Mammary epithelial cell (primary cell): ENCODE measurements at regions not wholly inside any gene's neighbourhood (a gene's known extent, or its start where the extent isn't known, plus 50 kb on each side); places are given as distances from the start of the nearest gene placed in this dataset.

Source experiments
- EZH2 ChIP-seq: IDR thresholded peaks from 2 replicates; pipeline ENCODE4 v1.6.1; 2012; ENCODE audit warnings: low read length, inconsistent platforms, borderline replicate concordance
- TF ChIP-seq, protein P1 (sequence below), 2 donors: IDR thresholded peaks in 1 of 2; conservative IDR thresholded peaks in 1 of 2; 2 replicates each; pipeline ENCODE4 v1.5.1; 2011 to 2012; ENCODE audit warnings: inconsistent platforms in 2 of 2, low read length in 2 of 2, mild to moderate bottlenecking in 2 of 2, control low read depth in 1 of 2, low read depth in 1 of 2; ENCODE audit not compliant: insufficient read depth in 1 of 2; ENCODE audit errors: extremely low read depth in 1 of 2

- TF ChIP-seq, protein P1, sequence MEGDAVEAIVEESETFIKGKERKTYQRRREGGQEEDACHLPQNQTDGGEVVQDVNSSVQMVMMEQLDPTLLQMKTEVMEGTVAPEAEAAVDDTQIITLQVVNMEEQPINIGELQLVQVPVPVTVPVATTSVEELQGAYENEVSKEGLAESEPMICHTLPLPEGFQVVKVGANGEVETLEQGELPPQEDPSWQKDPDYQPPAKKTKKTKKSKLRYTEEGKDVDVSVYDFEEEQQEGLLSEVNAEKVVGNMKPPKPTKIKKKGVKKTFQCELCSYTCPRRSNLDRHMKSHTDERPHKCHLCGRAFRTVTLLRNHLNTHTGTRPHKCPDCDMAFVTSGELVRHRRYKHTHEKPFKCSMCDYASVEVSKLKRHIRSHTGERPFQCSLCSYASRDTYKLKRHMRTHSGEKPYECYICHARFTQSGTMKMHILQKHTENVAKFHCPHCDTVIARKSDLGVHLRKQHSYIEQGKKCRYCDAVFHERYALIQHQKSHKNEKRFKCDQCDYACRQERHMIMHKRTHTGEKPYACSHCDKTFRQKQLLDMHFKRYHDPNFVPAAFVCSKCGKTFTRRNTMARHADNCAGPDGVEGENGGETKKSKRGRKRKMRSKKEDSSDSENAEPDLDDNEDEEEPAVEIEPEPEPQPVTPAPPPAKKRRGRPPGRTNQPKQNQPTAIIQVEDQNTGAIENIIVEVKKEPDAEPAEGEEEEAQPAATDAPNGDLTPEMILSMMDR (conservative IDR thresholded peaks at IDR 0.05 in 1 of 2, IDR thresholded peaks at IDR 0.05 in 1 of 2; ENCODE audit: extremely low read depth in 1 of 2, insufficient read depth in 1 of 2, low read depth in 1 of 2, low read length in 2 of 2): no peak
- TF ChIP-seq EZH2: no peak
Observed at GRCh38 chr18:26637324-26637723, 89.0 kb upstream of the KCTD1 start.
